Uterus (tissue), 3 donors: ENCODE measurements at regions not wholly inside any gene's neighbourhood (a gene's known extent, or its start where the extent isn't known, plus 50 kb on each side); places are given as distances from the start of the nearest gene placed in this dataset.

Source experiments
- DNase-seq, 2 donors: peaks; one replicate each; pipeline ENCODE4 v3.0.0-alpha.2; 2019 to 2020
- H3K27ac ChIP-seq, 2 donors: fragments of 200-600 bp; sonication (generic); 1 replicate in 1 of 2; 2 replicates in 1 of 2; pipeline ENCODE4 v1.5.1; 2016 to 2018
- H3K27me3 ChIP-seq, 2 donors: fragments of 200-600 bp; sonication (generic); one replicate each; pipeline ENCODE4 v1.5.1; 2018 to 2019; ENCODE audit warnings: control low read depth in 1 of 2
- H3K36me3 ChIP-seq, 2 donors: fragments of 200-600 bp; sonication (generic); one replicate each; pipeline ENCODE4 v1.5.1; 2019; ENCODE audit warnings: control low read depth in 1 of 2
- H3K4me1 ChIP-seq, 2 donors: fragments of 200-600 bp; sonication (generic); one replicate each; pipeline ENCODE4 v1.5.1; 2018 to 2019; ENCODE audit warnings: control low read depth in 1 of 2
- H3K4me3 ChIP-seq, 2 donors: fragments of 200-600 bp; sonication (generic); 1 replicate in 1 of 2; 2 replicates in 1 of 2; pipeline ENCODE4 v1.5.1; 2018 to 2019; ENCODE audit warnings: mild to moderate bottlenecking in 1 of 2
- H3K9me3 ChIP-seq, 2 donors: fragments of 200-600 bp; sonication (generic); one replicate each; pipeline ENCODE4 v1.5.1; 2019; ENCODE audit warnings: control low read depth in 1 of 2
- CTCF ChIP-seq, 4 experiments: fragments of 200-600 bp in 2 of 4; fragments of 450-650 bp in 2 of 4; sonication (generic) in 2 of 4; IDR thresholded peaks; one replicate each; pipeline ENCODE4 v1.5.1; 2016 to 2019; ENCODE audit warnings: antibody characterized with exemption in 4 of 4, mild to moderate bottlenecking in 2 of 4, moderate library complexity in 1 of 4
- POLR2A ChIP-seq, 2 donors: fragments of 450-650 bp; IDR thresholded peaks; one replicate each; pipeline ENCODE4 v1.6.1; 2016; ENCODE audit warnings: antibody characterized with exemption in 2 of 2, mild to moderate bottlenecking in 1 of 2, moderate library complexity in 1 of 2
- intact Hi-C: fragments of 100-400 bp; cut with DNase I; formaldehyde crosslinking; loops from one replicate; pipeline ENCODE4 v1.15.1; 2023; ENCODE audit warnings: low total_unique reads
- donor health status: DM: yes; HTN: yes; CAD: no.

- no peak for DNase-seq
- H3K27ac ChIP-seq: no peak overlapping the region
- no peaks in the 10 kb centered on the region for H3K9me3 ChIP-seq
- H3K4me3 ChIP-seq: no peak overlapping the region
- intact Hi-C loops: no loop called here
- H3K4me1 ChIP-seq: no peaks in the 10 kb centered on the region
- H3K27me3 ChIP-seq: no peaks in the 10 kb centered on the region
- TF ChIP-seq CTCF (IDR thresholded peaks at IDR 0.05) (no peak), POLR2A (IDR thresholded peaks at IDR 0.05) (no peak)
- H3K36me3 ChIP-seq: no peaks in the 10 kb centered on the region
Measured at GRCh38 chr5:24385070-24385469, 259.7 kb downstream of the CDH10 start.

GRCh38 chr5:24385617-24386016 is 259.2 kb downstream of the CDH10 start:
- no peaks in the 10 kb centered on the region for H3K4me1 ChIP-seq
- no peaks in the 10 kb centered on the region for H3K9me3 ChIP-seq
- H3K27ac ChIP-seq: no peak overlapping the region
- H3K27me3 ChIP-seq: no peaks in the 10 kb centered on the region
- DNase-seq: no peak
- no peaks in the 10 kb centered on the region for H3K36me3 ChIP-seq
- H3K4me3 ChIP-seq: no peak overlapping the region
- TF ChIP-seq CTCF (IDR thresholded peaks at IDR 0.05) (no peak), POLR2A (IDR thresholded peaks at IDR 0.05) (no peak)
- intact Hi-C loops: no loop called here

- H3K9me3 ChIP-seq: no peaks in the 10 kb centered on the region
- H3K4me3 ChIP-seq: no peak overlapping the region
- TF ChIP-seq CTCF (IDR thresholded peaks at IDR 0.05) (no peak), POLR2A (IDR thresholded peaks at IDR 0.05) (no peak)
- no peaks in the 10 kb centered on the region for H3K4me1 ChIP-seq
- no peaks in the 10 kb centered on the region for H3K36me3 ChIP-seq
- no peak overlapping the region for H3K27ac ChIP-seq
- intact Hi-C loops: no loop called here
- H3K27me3 ChIP-seq: no peaks in the 10 kb centered on the region
- no peak for DNase-seq
Measured at GRCh38 chr5:24388448-24388847, 256.3 kb downstream of the CDH10 start.

- no peak for TF ChIP-seq CTCF (IDR thresholded peaks at IDR 0.05)
- TF ChIP-seq POLR2A (IDR thresholded peaks at IDR 0.05): no peak
- H3K4me1 ChIP-seq: no peaks in the 10 kb centered on the region
- no peak for DNase-seq
- no peaks in the 10 kb centered on the region for H3K36me3 ChIP-seq
- no peaks in the 10 kb centered on the region for H3K9me3 ChIP-seq
- no peaks in the 10 kb centered on the region for H3K27me3 ChIP-seq
- no peak overlapping the region for H3K4me3 ChIP-seq
- intact Hi-C loops: no loop called here
- H3K27ac ChIP-seq: no peak overlapping the region
Measured at GRCh38 chr5:24389968-24390367, 254.8 kb downstream of the CDH10 start.

- no peak for DNase-seq
- H3K4me3 ChIP-seq: no peak overlapping the region
- no peaks in the 10 kb centered on the region for H3K27me3 ChIP-seq
- H3K36me3 ChIP-seq: no peaks in the 10 kb centered on the region
- intact Hi-C loops: no loop called here
- no peak for TF ChIP-seq CTCF (IDR thresholded peaks at IDR 0.05)
- TF ChIP-seq POLR2A (IDR thresholded peaks at IDR 0.05): no peak
- no peaks in the 10 kb centered on the region for H3K4me1 ChIP-seq
- H3K9me3 ChIP-seq: no peaks in the 10 kb centered on the region
- no peak overlapping the region for H3K27ac ChIP-seq
Measured at GRCh38 chr5:24391816-24392215, 253.0 kb downstream of the CDH10 start.
